SK-N-SH (cell line): ENCODE measurements at regions not wholly inside any gene's neighbourhood (a gene's known extent, or its start where the extent isn't known, plus 50 kb on each side); places are given as distances from the start of the nearest gene placed in this dataset.

Experiments used
- CTCF ChIA-PET: fragments of 300-600, 350-600 bp; formaldehyde crosslinking; extraction: SDS; loops from one replicate; lab custom pipeline; 2021; lab: Yijun Ruan, JAX
- POLR2A ChIA-PET: fragments of 350-600 bp; sonication (Branson Sonifier 250); formaldehyde crosslinking; extraction: SDS; loops from one replicate; lab custom pipeline; 2020; ENCODE audit warnings: antibody characterized with exemption, inconsistent platforms; lab: Yijun Ruan, JAX
- DNase-seq: peaks from one replicate; pipeline ENCODE4 v3.0.0; 2012
- H2AFZ ChIP-seq: fragments of 200-600 bp; sonication (generic); 2 replicates; pipeline ENCODE4 v1.8.1; 2016; ENCODE audit warnings: antibody characterized with exemption, mild to moderate bottlenecking, low read depth
- H3F3A ChIP-seq: fragments of 200-600 bp; sonication (generic); replicated peaks from 2 replicates; pipeline ENCODE3; 2016; ENCODE audit warnings: antibody characterized with exemption, mild to moderate bottlenecking; ENCODE audit not compliant: insufficient read depth
- H3K27ac ChIP-seq, 2 experiments: fragments of 200-500 bp in 1 of 2; fragments of 200-600 bp in 1 of 2; sonication (Bioruptor generic) in 1 of 2; sonication (generic), shearing (Covaris generic) in 1 of 2; 2 replicates each; pipeline versions ENCODE4 v1.5.1 to v1.6.1; 2014 to 2016; ENCODE audit warnings: low read depth in 2 of 2, inconsistent platforms in 1 of 2, low read length in 1 of 2, mild to moderate bottlenecking in 1 of 2, mixed read lengths in 1 of 2
- H3K27me3 ChIP-seq: fragments of 200-600 bp; sonication (generic), shearing (Covaris generic); 2 replicates; pipeline ENCODE4 v1.6.1; 2016; ENCODE audit warnings: mixed run types; ENCODE audit not compliant: insufficient read depth
- H3K36me3 ChIP-seq, 2 experiments: fragments of 200-500 bp in 1 of 2; fragments of 200-600 bp in 1 of 2; sonication (Bioruptor generic) in 1 of 2; sonication (generic) in 1 of 2; replicated peaks in 1 of 2; 2 replicates each; pipeline versions ENCODE3 to v1.5.1; 2014 to 2016; ENCODE audit warnings: low read length in 1 of 2, mild to moderate bottlenecking in 1 of 2; ENCODE audit not compliant: insufficient read depth in 2 of 2, control insufficient read depth in 1 of 2
- H3K4me1 ChIP-seq, 2 experiments: fragments of 200-500 bp in 1 of 2; fragments of 200-600 bp in 1 of 2; sonication (Bioruptor generic) in 1 of 2; sonication (generic), shearing (Covaris generic) in 1 of 2; 2 replicates each; pipeline versions ENCODE4 v1.5.1 to v1.6.1; 2014 to 2016; ENCODE audit warnings: low read depth in 1 of 2, low read length in 1 of 2, mixed run types in 1 of 2; ENCODE audit not compliant: insufficient read depth in 2 of 2, control insufficient read depth in 1 of 2
- H3K4me2 ChIP-seq: fragments of 200-600 bp; sonication (generic), shearing (Covaris generic); 2 replicates; pipeline ENCODE4 v1.6.1; 2017; ENCODE audit warnings: mixed run types
- H3K4me3 ChIP-seq, 2 experiments: fragments of 200-500 bp in 1 of 2; fragments of 200-600 bp in 1 of 2; sonication (Bioruptor generic) in 1 of 2; sonication (generic), shearing (Covaris generic) in 1 of 2; 2 replicates each; pipeline versions ENCODE4 v1.5.1 to v1.8.1; 2014 to 2016; ENCODE audit warnings: low read depth in 2 of 2, inconsistent platforms in 1 of 2, low read length in 1 of 2, mild to moderate bottlenecking in 1 of 2, mixed read lengths in 1 of 2, moderate library complexity in 1 of 2
- H3K79me2 ChIP-seq: fragments of 200-600 bp; sonication (generic); 2 replicates; pipeline ENCODE4 v1.8.1; 2017; ENCODE audit warnings: mild to moderate bottlenecking; ENCODE audit not compliant: insufficient read depth
- H3K9ac ChIP-seq: fragments of 200-600 bp; sonication (generic); 2 replicates; pipeline ENCODE4 v1.6.1; 2017; ENCODE audit warnings: mixed run types
- H3K9me2 ChIP-seq: fragments of 200-600 bp; sonication (generic); 2 replicates; pipeline ENCODE4 v1.6.1; 2017; ENCODE audit warnings: mixed run types
- H3K9me3 ChIP-seq: fragments of 200-600 bp; sonication (generic); 2 replicates; pipeline ENCODE4 v1.6.1; 2017; ENCODE audit warnings: mixed run types, mild to moderate bottlenecking, moderate library complexity
- H4K20me1 ChIP-seq: fragments of 200-600 bp; sonication (generic); 2 replicates; pipeline ENCODE4 v1.6.1; 2017; ENCODE audit warnings: mild to moderate bottlenecking, mixed run types; ENCODE audit not compliant: insufficient read depth
- CHD2 ChIP-seq: fragments of 150-350 bp; IDR thresholded peaks from 2 replicates; pipeline ENCODE4 v1.6.1; 2018; ENCODE audit warnings: low read length; ENCODE audit not compliant: partially characterized antibody
- EP300 ChIP-seq, 2 experiments: IDR thresholded peaks; 2 replicates each; pipeline versions ENCODE4 v1.4.0 to v1.6.1; 2012; ENCODE audit warnings: borderline replicate concordance in 1 of 2, low read depth in 1 of 2, low read length in 1 of 2
- FOSL2 ChIP-seq: IDR thresholded peaks from 2 replicates; pipeline ENCODE4 v1.4.0; 2012; ENCODE audit warnings: low read depth, mild to moderate bottlenecking, moderate library complexity, borderline replicate concordance
- FOXM1 ChIP-seq: IDR thresholded peaks from 2 replicates; pipeline ENCODE4 v1.4.0; 2012; ENCODE audit warnings: low read depth, mild to moderate bottlenecking
- GABPA ChIP-seq: IDR thresholded peaks from 2 replicates; pipeline ENCODE4 v1.4.0; 2012; ENCODE audit warnings: low read depth, mild to moderate bottlenecking
- MXI1 ChIP-seq: IDR thresholded peaks from 2 replicates; pipeline ENCODE4 v1.6.1; 2012; ENCODE audit warnings: mild to moderate bottlenecking, low read depth, low read length, improper control_type of control experiment
- NFIC ChIP-seq: IDR thresholded peaks from 2 replicates; pipeline ENCODE4 v1.4.0; 2012; ENCODE audit warnings: borderline replicate concordance
- RAD21 ChIP-seq: IDR thresholded peaks from 2 replicates; pipeline ENCODE4 v1.6.1; 2012; ENCODE audit warnings: mild to moderate bottlenecking, low read length
- RFX5 ChIP-seq: IDR thresholded peaks from 2 replicates; pipeline ENCODE4 v1.6.1; 2012; ENCODE audit warnings: mild to moderate bottlenecking, improper control_type of control experiment, low read length
- RXRA ChIP-seq: IDR thresholded peaks from 2 replicates; pipeline ENCODE4 v1.4.0; 2012; ENCODE audit warnings: low read depth, mild to moderate bottlenecking, borderline replicate concordance
- SIN3A ChIP-seq: IDR thresholded peaks from 2 replicates; pipeline ENCODE4 v1.6.1; 2012; ENCODE audit warnings: low read depth, mild to moderate bottlenecking, low read length, moderate library complexity, borderline replicate concordance
- TAF1 ChIP-seq: IDR thresholded peaks from 2 replicates; pipeline ENCODE4 v1.6.1; 2012; ENCODE audit warnings: low read depth, mild to moderate bottlenecking, low read length, moderate library complexity, borderline replicate concordance
- TCF12 ChIP-seq: IDR thresholded peaks from 2 replicates; pipeline ENCODE4 v1.4.0; 2012
- TEAD4 ChIP-seq: IDR thresholded peaks from 2 replicates; pipeline ENCODE4 v1.4.0; 2012; ENCODE audit warnings: mild to moderate bottlenecking, borderline replicate concordance; ENCODE audit not compliant: insufficient read depth
- YY1 ChIP-seq: IDR thresholded peaks from 2 replicates; pipeline ENCODE4 v1.4.0; 2012; ENCODE audit warnings: low read depth, mild to moderate bottlenecking
- WGBS: methylation state at CpG from one replicate; pipeline ENCODE4 v1.1.6; 2017; ENCODE audit warnings: low lambda C conversion rate; 5-methylcytosine and 5-hydroxymethylcytosine counted together
- TF ChIP-seq, protein P1 (sequence below): IDR thresholded peaks from 2 replicates; pipeline ENCODE4 v1.4.0; 2012; ENCODE audit warnings: low read depth, borderline replicate concordance
- TF ChIP-seq, protein P2 (sequence below): IDR thresholded peaks from 2 replicates; pipeline ENCODE4 v1.4.0; 2012; ENCODE audit warnings: low read depth, borderline replicate concordance

DNA sequence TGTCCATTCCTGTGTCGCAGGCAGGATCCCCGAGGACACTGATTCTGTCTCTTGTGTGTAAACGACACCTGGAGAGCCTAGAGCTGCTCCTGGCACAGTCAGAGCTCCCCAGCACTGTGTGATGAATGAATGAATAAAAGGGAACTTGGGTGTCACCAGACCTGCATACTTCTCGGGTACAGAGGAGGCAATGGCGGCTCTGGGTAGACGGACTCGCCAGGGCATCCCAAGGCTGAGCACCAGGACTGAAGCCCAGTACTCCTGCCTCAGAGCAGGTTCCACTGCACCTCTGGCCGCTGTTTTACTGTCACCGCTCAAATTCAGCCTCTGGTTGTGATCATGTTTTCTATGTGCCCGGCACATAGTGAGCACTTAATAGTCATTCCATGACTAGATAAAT is 255.8 kb downstream of the GLRX3 start:
- DNase-seq = no peak
- TF ChIP-seq MXI1 = no peak
- TF ChIP-seq, protein P1, sequence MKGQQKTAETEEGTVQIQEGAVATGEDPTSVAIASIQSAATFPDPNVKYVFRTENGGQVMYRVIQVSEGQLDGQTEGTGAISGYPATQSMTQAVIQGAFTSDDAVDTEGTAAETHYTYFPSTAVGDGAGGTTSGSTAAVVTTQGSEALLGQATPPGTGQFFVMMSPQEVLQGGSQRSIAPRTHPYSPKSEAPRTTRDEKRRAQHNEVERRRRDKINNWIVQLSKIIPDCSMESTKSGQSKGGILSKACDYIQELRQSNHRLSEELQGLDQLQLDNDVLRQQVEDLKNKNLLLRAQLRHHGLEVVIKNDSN = no peak
- TF ChIP-seq SIN3A = no peak
- no peak for TF ChIP-seq RXRA
- TF ChIP-seq NFIC = no peak
- TF ChIP-seq EP300 (IDR thresholded peaks at IDR 0.05; ENCODE audit: borderline replicate concordance in 1 of 2, low read depth in 1 of 2, low read length in 1 of 2) = no peak
- TF ChIP-seq, protein P2, sequence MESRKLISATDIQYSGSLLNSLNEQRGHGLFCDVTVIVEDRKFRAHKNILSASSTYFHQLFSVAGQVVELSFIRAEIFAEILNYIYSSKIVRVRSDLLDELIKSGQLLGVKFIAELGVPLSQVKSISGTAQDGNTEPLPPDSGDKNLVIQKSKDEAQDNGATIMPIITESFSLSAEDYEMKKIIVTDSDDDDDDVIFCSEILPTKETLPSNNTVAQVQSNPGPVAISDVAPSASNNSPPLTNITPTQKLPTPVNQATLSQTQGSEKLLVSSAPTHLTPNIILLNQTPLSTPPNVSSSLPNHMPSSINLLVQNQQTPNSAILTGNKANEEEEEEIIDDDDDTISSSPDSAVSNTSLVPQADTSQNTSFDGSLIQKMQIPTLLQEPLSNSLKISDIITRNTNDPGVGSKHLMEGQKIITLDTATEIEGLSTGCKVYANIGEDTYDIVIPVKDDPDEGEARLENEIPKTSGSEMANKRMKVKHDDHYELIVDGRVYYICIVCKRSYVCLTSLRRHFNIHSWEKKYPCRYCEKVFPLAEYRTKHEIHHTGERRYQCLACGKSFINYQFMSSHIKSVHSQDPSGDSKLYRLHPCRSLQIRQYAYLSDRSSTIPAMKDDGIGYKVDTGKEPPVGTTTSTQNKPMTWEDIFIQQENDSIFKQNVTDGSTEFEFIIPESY = no peak
- TF ChIP-seq CHD2 = no peak
- TF ChIP-seq FOSL2 = no peak
- TF ChIP-seq RFX5 = no peak
- TF ChIP-seq TAF1 = no peak
- TF ChIP-seq TEAD4 = no peak
- TF ChIP-seq GABPA = no peak
- no peak for TF ChIP-seq FOXM1
- TF ChIP-seq RAD21 = no peak
- no peak for TF ChIP-seq YY1
- no peak for TF ChIP-seq TCF12
- ChIA-PET POLR2A (no interaction called here), CTCF (no interaction called here)
- H4K20me1 ChIP-seq = no peaks in the 10 kb centered on the region
- H3K4me1 ChIP-seq = no peaks in the 10 kb centered on the region
- H3K27ac ChIP-seq = no peak overlapping the region
- H3K36me3 ChIP-seq = no peaks in the 10 kb centered on the region
- H3K27me3 ChIP-seq = no peaks in the 10 kb centered on the region
- H3K4me2 ChIP-seq = no peak overlapping the region
- no peaks in the 10 kb centered on the region for H3F3A ChIP-seq
- H3K9me3 ChIP-seq = no peaks in the 10 kb centered on the region
- WGBS = 29% methylated on average over 10 of the region's 10 CpGs
- H3K9me2 ChIP-seq = no peaks in the 10 kb centered on the region
- H2AFZ ChIP-seq = no peak overlapping the region
- no peaks in the 10 kb centered on the region for H3K79me2 ChIP-seq
- H3K9ac ChIP-seq = no peak overlapping the region
- H3K4me3 ChIP-seq = no peak overlapping the region

DNA sequence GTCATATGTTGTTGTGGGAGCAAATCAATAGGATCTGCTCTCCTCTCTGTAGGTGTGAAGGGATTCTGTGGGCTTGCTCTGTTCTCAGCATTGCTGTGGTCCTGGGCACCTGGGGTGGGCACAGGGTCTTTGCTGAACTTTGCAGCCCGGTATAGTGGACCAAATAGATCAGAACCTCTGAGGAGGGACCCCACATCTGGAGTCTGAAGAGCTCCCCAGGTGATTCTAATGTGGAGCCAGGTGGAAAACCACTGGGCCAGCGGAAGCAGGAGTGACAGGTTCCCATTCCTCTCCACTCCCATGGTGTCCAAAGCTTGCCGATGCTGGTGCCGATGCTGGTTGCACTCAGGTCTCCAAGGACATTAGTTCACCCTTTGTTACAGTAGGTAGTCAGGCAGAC is 257.2 kb downstream of the GLRX3 start:
- no peaks in the 10 kb centered on the region for H3K9me3 ChIP-seq
- TF ChIP-seq EP300 (IDR thresholded peaks at IDR 0.05; ENCODE audit: borderline replicate concordance in 1 of 2, low read depth in 1 of 2, low read length in 1 of 2) (no peak), MXI1 (no peak), RAD21 (no peak), FOXM1 (no peak)
- POLR2A ChIA-PET = no interaction called here

More for the DNA sequence above, 257.2 kb downstream of the GLRX3 start:
- no peaks in the 10 kb centered on the region for H3K27me3 ChIP-seq
- H3K9me2 ChIP-seq = no peaks in the 10 kb centered on the region
- no peaks in the 10 kb centered on the region for H3K4me1 ChIP-seq
- H3K9ac ChIP-seq = no peak overlapping the region
- H2AFZ ChIP-seq = no peak overlapping the region
- H3K27ac ChIP-seq = no peak overlapping the region
- no peaks in the 10 kb centered on the region for H3K79me2 ChIP-seq
- no peaks in the 10 kb centered on the region for H3F3A ChIP-seq
- H3K4me2 ChIP-seq = no peak overlapping the region
- no peaks in the 10 kb centered on the region for H3K36me3 ChIP-seq
- CTCF ChIA-PET = no interaction called here
- DNase-seq = no peak
- WGBS = 50% methylated on average over 2 of the region's 4 CpGs
- H4K20me1 ChIP-seq = no peaks in the 10 kb centered on the region
- no peak overlapping the region for H3K4me3 ChIP-seq
